Loucy (cell line): ENCODE measurements at regions not wholly inside any gene's neighbourhood (a gene's known extent, or its start where the extent isn't known, plus 50 kb on each side); places are given as distances from the start of the nearest gene placed in this dataset.

Experiments used
- H2AFZ ChIP-seq: fragments of 200-600 bp; sonication (generic); 2 replicates; pipeline ENCODE4 v1.6.0; 2016; ENCODE audit warnings: antibody characterized with exemption, mild to moderate bottlenecking, low read length, moderate library complexity
- H3F3A ChIP-seq: fragments of 200-600 bp; 2 replicates; pipeline ENCODE4 v1.6.0; 2016; ENCODE audit warnings: antibody characterized with exemption, low read depth, mild to moderate bottlenecking
- H3K27me3 ChIP-seq: fragments of 200-600 bp; sonication (generic); 2 replicates; pipeline ENCODE4 v1.6.1; 2014; ENCODE audit warnings: low read length, mild to moderate bottlenecking; ENCODE audit not compliant: insufficient read depth, poor library complexity, severe bottlenecking
- H3K36me3 ChIP-seq: fragments of 200-600 bp; sonication (generic); 2 replicates; pipeline ENCODE4 v1.6.1; 2016; ENCODE audit warnings: low read length; ENCODE audit not compliant: insufficient read depth
- H3K4me1 ChIP-seq: fragments of 200-600 bp; sonication (generic); 2 replicates; pipeline ENCODE4 v1.5.1; 2014; ENCODE audit warnings: low read length, mild to moderate bottlenecking; ENCODE audit not compliant: insufficient read depth, poor library complexity, severe bottlenecking
- H3K4me2 ChIP-seq: fragments of 200-600 bp; sonication (generic); 2 replicates; pipeline ENCODE4 v1.6.0; 2014; ENCODE audit warnings: antibody characterized with exemption, low read length, low read depth, mild to moderate bottlenecking; ENCODE audit not compliant: poor library complexity, severe bottlenecking
- H3K4me3 ChIP-seq: fragments of 200-600 bp; sonication (generic); 2 replicates; pipeline ENCODE4 v1.5.1; 2014; ENCODE audit warnings: low read length, mild to moderate bottlenecking, mixed read lengths; ENCODE audit not compliant: poor library complexity, severe bottlenecking
- H3K79me2 ChIP-seq: fragments of 200-600 bp; sonication (generic); 2 replicates; pipeline ENCODE4 v1.6.1; 2014; ENCODE audit warnings: low read length; ENCODE audit not compliant: insufficient read depth
- H3K9ac ChIP-seq: fragments of 200-600 bp; sonication (generic); 2 replicates; pipeline ENCODE4 v1.6.0; 2014; ENCODE audit warnings: mild to moderate bottlenecking, low read depth, low read length, moderate library complexity; ENCODE audit not compliant: poor library complexity, severe bottlenecking
- H3K9me2 ChIP-seq: fragments of 200-600 bp; sonication (generic); replicated peaks from 2 replicates; pipeline ENCODE4 v1.6.1; 2016; ENCODE audit warnings: low read depth, low read length, mixed read lengths
- H3K9me3 ChIP-seq: fragments of 200-600 bp; sonication (generic); 2 replicates; pipeline ENCODE4 v1.6.1; 2014; ENCODE audit warnings: mild to moderate bottlenecking, antibody characterized with exemption, low read length, low read depth; ENCODE audit not compliant: insufficient read depth
- H4K20me1 ChIP-seq: fragments of 200-600 bp; sonication (generic); 2 replicates; pipeline ENCODE4 v1.6.0; 2014; ENCODE audit warnings: antibody characterized with exemption, low read length, mild to moderate bottlenecking; ENCODE audit not compliant: insufficient read depth, poor library complexity, severe bottlenecking
- CTCF ChIP-seq: fragments of 200-600 bp; sonication (generic); conservative IDR thresholded peaks from 2 replicates; pipeline ENCODE4 v1.5.1; 2014; ENCODE audit warnings: mild to moderate bottlenecking, antibody characterized with exemption, low read length
- EZH2phosphoT487 ChIP-seq: fragments of 200-600 bp; IDR thresholded peaks from 2 replicates; pipeline ENCODE4 v1.6.1; 2018; ENCODE audit warnings: antibody characterized with exemption, mild to moderate bottlenecking, moderate library complexity, borderline replicate concordance

GRCh38 chr18:75124551-75124950 is 84.4 kb downstream of the PTGR3 start:
- no peak overlapping the region for H3K9ac ChIP-seq
- no peak overlapping the region for H2AFZ ChIP-seq
- TF ChIP-seq CTCF, result no peak
- no peak for TF ChIP-seq EZH2phosphoT487
- no peaks in the 10 kb centered on the region for H3K9me2 ChIP-seq
- H3K4me2 ChIP-seq, result no peak overlapping the region
- H3K79me2 ChIP-seq, result no peaks in the 10 kb centered on the region
- no peaks in the 10 kb centered on the region for H3K4me1 ChIP-seq
- no peaks in the 10 kb centered on the region for H3F3A ChIP-seq
- no peaks in the 10 kb centered on the region for H3K36me3 ChIP-seq
- no peaks in the 10 kb centered on the region for H3K27me3 ChIP-seq
- no peaks in the 10 kb centered on the region for H4K20me1 ChIP-seq
- H3K4me3 ChIP-seq, result no peak overlapping the region
- no peaks in the 10 kb centered on the region for H3K9me3 ChIP-seq

GRCh38 chr18:75123113-75123512 is 85.8 kb downstream of the PTGR3 start:
- TF ChIP-seq EZH2phosphoT487 (no peak), CTCF (no peak)
- H2AFZ ChIP-seq, result no peak overlapping the region
- no peak overlapping the region for H3K9ac ChIP-seq
- no peaks in the 10 kb centered on the region for H3K27me3 ChIP-seq
- H3F3A ChIP-seq, result no peaks in the 10 kb centered on the region
- H3K79me2 ChIP-seq, result no peaks in the 10 kb centered on the region
- H3K4me3 ChIP-seq, result no peak overlapping the region
- H3K9me2 ChIP-seq, result no peaks in the 10 kb centered on the region
- no peaks in the 10 kb centered on the region for H4K20me1 ChIP-seq
- no peak overlapping the region for H3K4me2 ChIP-seq
- H3K9me3 ChIP-seq, result no peaks in the 10 kb centered on the region
- H3K4me1 ChIP-seq, result no peaks in the 10 kb centered on the region
- no peaks in the 10 kb centered on the region for H3K36me3 ChIP-seq

GRCh38 chr18:75122334-75122958 is 86.5 kb downstream of the PTGR3 start:
- Histone ChIP-seq H3K79me2 (no peaks in the 10 kb centered on the region), H3K27me3 (no peaks in the 10 kb centered on the region), H3K9me2 (no peaks in the 10 kb centered on the region), H3K4me3 (no peak overlapping the region), H3K9me3 (no peaks in the 10 kb centered on the region), H3K36me3 (no peaks in the 10 kb centered on the region), H2AFZ (no peak overlapping the region), H3F3A (no peaks in the 10 kb centered on the region), H4K20me1 (no peaks in the 10 kb centered on the region), H3K4me1 (no peaks in the 10 kb centered on the region), H3K4me2 (no peak overlapping the region), H3K9ac (no peak overlapping the region)
- TF ChIP-seq CTCF (no peak), EZH2phosphoT487 (no peak)
